ENCODE measurements at regions not wholly inside any gene's neighbourhood (a gene's known extent, or its start where the extent isn't known, plus 50 kb on each side); places are given as distances from the start of the nearest gene placed in this dataset.

GRCh38 chr10:4566011-4566410, 260.0 kb upstream of the AKR1E2 start:
- TF ChIP-seq CTCF (conservative IDR thresholded peaks at IDR 0.05) = no peak
- no peak overlapping the region for H3K27ac ChIP-seq

GRCh38 chr10:4561296-4561695, 264.7 kb upstream of the AKR1E2 start:
- no peak overlapping the region for H3K27ac ChIP-seq
- TF ChIP-seq CTCF (conservative IDR thresholded peaks at IDR 0.05) = no peak

- TF ChIP-seq CTCF (conservative IDR thresholded peaks at IDR 0.05) = no peak
Observed at GRCh38 chr10:4557469-4557868, 268.5 kb upstream of the AKR1E2 start.

GRCh38 chr10:4556527-4556926, 269.5 kb upstream of the AKR1E2 start:
- TF ChIP-seq CTCF (conservative IDR thresholded peaks at IDR 0.05) = no peak

More at GRCh38 chr10:4557469-4557868, 268.5 kb upstream of the AKR1E2 start:
- H3K27ac ChIP-seq = no peak overlapping the region

GRCh38 chr10:4555920-4556319, 270.1 kb upstream of the AKR1E2 start:
- H3K27ac ChIP-seq = no peak overlapping the region
- no peak for TF ChIP-seq CTCF (conservative IDR thresholded peaks at IDR 0.05)

More at GRCh38 chr10:4556527-4556926, 269.5 kb upstream of the AKR1E2 start:
- no peak overlapping the region for H3K27ac ChIP-seq

- no peak for TF ChIP-seq CTCF (conservative IDR thresholded peaks at IDR 0.05)
Observed at GRCh38 chr10:4549139-4549653, 276.8 kb upstream of the AKR1E2 start.

GRCh38 chr10:4546931-4547330, 279.1 kb upstream of the AKR1E2 start:
- no peak for TF ChIP-seq CTCF (conservative IDR thresholded peaks at IDR 0.05)
- H3K27ac ChIP-seq = no peak overlapping the region

More at GRCh38 chr10:4549139-4549653, 276.8 kb upstream of the AKR1E2 start:
- H3K27ac ChIP-seq = no peak overlapping the region

Measured in VCaP (cell line).